Kidney tubule cell (primary cell): ENCODE measurements at regions not wholly inside any gene's neighbourhood (a gene's known extent, or its start where the extent isn't known, plus 50 kb on each side); places are given as distances from the start of the nearest gene placed in this dataset.

Experiments used
- DNase-seq: peaks from one replicate; pipeline ENCODE4 v3.0.0-alpha.2; 2018; ENCODE audit warnings: low spot score

DNA sequence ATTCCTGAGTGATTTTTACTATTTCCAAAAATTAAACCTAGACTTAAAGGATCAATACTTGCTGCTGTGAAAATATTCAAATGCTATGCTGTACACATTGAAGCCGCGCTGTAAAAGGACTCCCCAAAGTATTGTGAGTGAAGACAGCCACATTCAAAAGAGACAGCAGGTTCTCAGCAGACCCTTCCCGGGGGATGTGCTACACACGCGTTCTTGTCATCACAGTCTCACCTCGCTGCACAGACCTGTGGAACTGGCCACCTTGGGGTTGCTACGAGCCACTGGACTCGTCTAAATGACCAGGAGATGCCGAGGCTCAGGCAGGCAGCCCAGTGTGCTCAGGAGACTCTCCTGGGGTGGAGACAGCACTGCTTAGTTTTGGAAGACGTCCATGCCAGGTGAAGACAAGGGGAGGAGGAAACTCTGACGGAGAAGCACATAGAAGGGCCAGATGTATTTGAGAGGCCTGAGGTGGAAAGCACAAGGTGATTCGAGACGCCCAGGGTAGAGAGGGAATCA is 367.7 kb upstream of the SHH start:
- no peak for DNase-seq

DNA sequence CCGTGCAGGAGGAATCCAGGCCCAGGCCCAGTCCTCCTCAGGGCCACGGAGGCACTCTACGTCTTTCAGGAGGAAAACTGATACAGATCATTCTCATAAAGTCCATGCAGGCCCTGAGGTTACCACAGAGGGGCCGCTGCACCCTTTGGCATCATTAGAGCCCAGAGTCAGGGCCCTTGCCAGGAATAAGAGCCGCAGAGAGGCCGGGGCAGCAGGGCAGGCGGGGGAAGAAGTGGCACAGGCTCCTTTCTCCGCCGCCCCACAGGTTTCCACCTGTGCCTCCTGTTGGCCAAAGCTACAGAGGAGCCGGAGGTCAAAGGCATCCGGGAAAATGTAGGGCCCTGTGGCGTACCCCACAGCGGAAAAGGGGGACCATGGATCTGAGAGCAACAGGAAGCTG is 366.6 kb upstream of the SHH start:
- no peak for DNase-seq

DNA sequence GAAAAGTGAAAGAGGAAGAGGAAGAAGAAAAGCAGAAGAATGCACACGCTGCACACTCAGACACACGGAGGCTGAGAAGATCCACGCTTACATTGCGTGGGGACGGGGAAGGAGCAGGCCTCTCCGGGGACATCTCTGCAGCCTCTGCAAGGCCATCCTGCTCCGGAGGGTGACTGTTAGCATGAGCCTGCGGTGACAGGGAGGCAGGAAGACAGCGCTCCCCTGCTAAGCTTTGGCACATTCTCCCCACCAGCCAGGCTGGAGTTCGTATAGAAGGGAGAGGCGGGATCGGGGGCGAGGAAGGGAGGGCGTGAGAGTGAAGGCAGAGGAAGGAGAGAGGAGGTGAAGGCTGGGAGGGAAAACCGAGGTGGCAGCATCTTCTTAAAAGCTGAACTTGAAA is 366.0 kb upstream of the SHH start:
- no peak for DNase-seq

DNA sequence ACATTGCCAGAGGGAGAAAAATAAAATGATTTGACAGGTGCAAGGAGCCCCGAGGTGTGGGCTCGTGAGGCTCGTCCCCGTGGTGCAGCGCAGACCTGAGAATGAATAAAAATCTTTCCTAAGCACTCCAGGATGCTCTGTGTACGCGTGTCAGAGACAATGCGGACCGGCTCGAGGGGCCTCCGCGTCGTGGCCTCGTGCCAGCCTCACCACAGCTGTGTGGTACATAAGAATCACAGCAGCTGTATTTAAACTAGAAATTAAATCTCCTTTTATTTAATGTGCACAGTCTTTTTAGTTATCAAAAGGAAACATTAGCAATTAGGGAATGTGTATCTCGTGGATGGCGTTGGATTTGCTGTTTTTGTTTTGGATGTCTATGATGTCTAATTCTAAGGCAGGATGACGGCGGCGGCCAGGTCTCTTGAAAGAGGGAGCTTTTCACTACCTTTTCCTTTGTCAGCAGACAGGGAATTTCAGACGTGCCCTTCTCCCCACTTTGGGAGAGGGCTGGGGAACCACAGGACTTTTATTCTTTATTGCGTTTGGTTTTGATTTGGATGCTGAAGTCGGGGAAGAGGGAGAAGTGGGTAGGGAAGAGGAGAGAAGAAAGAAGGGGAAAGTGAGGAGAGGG is 365.3 kb upstream of the SHH start:
- no peak for DNase-seq

DNA sequence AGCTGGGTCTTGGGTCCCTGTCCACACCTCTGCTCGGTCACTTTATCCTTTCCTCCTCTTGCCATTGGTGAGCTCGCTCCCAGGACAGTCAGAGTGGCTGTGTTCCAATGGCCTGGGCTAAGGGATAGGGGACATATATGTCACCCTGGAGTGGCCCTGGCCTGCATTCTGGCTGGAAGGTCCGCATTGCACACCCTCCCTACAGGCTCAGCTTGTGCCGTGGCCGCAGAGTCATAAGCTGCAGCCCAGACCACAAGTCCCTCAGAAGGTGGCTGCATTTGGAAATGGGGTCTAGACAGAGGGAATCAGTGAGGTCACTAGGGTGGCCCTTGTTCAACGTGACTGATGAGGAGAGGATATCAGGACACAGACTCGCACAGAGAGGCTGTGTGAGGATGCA is 363.8 kb upstream of the SHH start:
- no peak for DNase-seq

DNA sequence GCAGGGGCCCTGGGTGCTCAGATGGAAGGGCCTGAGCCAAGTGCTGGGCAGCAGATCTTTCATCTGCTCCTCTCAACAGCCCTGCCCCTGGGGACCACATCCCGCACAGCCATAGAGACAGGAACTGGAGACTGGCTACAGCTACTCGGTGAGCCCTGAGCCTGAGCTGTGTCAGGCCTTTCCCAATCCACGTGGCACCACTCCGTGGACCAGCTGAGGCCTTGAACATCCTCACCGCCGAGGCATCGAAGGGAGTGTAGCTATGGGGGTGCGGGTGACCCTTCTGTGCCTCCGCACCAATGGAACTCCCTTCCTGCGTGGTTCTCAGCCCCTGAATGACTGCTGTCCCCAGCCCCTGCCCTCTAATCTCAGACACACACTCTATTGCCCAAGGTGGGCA is 362.7 kb upstream of the SHH start:
- DNase-seq = no peak

DNA sequence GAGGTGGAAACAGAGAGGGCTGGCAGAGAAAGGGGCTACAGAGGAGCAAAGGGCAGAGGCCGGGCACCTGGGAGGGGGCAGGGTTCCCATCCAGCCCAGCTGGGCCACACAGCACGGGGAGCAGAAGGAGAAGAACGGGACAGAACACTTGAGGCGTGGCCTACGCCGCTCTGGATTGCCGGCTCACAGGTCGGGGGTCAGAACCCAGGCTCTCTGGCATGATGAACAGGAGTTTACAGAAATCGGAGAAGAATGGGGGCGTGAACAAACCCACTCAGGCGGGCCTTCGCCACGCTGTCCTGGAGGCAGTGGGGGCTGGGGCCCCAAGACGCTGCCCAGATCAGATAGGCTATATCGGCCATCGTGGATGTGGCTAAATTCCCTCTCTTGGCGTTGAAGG is 362.2 kb upstream of the SHH start:
- no peak for DNase-seq

DNA sequence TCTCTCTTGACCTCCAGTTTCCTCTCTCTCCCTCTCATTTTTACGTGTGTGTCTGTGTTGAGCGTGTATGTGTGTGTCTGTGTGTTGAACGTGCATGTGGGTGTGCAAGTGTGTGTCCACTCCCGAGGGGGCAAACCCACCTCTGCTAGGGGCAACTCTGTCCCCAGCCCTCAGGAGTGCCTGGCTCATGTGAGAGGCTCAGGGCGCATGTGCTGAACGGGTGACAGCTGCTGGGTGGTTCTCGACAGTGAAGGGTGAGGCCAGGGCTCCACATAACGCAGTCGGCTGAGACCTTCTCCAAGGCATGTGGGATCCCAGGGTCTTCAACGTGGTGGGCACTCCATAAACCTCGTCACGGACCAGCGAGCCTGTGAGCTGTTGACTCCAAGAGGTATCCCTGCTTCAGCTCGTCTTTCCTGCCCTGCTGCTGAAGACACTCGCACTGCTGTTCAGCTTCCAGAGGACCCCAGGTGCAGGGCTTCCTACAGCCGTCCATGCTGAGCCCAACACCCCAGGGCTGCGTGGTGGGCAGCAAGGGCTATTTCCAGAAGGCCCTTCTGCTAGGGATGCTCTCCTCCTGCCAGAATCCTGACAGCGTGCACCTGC is 361.6 kb upstream of the SHH start:
- no peak for DNase-seq

DNA sequence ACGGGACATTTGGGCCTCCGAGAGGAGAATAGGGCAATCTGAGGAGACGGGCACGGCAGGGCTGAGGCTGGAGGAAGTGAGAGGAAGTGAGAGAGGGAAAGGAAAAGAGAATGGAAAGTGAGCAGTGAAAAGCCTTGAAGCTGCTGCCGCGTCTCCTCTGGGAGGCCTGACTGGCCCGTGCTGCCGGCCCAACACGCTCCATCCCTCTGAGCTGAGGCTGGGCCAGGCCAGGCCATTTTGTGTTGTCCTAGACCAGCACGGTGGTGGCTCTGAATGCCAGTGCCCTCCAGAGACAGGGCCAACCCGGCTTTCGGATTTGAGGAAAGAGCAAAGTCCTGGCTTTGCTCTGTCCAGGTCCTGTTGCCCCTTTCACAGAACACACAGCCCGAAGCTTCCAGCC is 361.1 kb upstream of the SHH start:
- DNase-seq = no peak

DNA sequence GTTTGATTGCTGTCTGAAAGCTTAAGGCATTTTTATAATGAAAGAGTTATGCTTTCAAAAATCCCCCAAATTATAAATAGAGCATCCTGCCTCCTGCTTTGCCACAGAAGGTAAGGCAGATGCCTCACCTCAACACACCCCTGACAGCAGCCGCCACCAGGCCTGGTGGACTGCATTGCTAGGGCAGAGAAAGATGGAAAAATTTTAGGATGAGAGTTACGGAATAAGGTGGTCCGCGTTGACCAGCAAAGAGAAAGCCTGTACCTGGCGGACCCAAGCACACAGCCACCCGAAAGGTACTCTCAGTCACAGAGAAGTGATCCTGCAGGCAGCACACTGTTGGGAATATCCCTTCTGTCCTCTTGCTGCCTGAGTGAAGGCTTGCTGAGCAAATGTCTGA is 360.4 kb upstream of the SHH start:
- DNase-seq = no peak

DNA sequence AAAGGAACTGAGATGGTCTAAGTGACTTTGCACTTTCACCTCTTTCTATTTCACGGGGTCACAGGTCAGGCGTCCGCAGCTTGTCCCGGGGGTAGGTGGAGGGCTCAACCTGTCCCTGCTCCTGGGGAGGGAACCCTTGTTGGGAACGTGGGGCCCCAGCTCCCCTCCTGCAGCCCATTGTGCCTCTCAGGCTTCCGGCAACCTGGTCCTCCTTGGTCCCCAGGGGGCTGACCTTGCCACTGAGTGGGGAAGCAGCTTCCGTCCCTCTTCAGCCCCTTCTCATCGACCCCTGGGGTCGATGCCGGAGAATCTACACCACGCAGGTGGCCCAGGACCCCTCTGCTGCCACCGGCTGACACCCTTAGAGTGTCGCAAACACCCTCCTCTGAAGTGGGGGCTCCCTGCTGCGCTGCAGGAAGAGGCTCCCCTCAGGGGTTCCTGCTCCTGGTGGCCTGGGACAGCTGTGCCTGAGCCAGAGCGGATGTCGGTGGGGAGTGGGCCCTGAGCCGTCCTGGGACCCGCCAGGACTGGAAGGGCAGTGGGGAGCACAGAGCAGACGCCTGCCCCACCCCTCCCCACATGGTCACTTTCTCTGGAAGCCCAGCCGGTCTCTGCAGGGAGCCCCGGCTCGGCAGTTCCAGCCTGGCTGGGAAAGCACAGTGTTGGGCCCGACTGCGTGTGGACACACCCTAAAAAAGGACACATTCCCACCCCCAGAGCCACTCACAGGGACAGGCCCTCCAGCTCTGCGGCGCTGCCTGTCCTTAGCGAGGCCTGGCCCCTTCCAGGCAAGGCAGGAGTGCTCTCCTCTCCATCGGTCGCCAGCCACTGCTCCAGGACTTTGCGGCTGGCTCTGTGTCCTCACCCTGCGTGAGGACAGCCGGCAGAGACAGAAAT is 357.5 kb upstream of the SHH start:
- DNase-seq = no peak

DNA sequence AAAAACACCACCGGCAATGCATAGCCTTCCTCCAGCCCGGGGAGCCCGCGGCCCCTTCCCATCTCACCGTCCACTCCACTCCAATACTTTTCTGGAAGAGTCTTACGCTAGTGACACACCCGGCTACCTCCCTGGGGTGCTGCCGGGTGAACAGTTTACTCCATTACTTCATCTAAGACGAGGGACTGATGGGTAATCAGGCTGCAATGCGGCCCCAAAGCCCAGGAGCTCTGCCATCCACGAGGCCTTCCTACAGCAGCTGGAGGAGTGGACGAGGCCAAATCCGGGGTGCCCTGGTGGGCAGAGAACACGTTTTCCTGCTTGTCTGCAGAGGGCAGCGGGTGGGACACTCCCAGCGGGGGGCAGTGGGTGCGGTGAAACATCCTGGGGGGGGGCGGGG is 356.2 kb upstream of the SHH start:
- DNase-seq = no peak

DNA sequence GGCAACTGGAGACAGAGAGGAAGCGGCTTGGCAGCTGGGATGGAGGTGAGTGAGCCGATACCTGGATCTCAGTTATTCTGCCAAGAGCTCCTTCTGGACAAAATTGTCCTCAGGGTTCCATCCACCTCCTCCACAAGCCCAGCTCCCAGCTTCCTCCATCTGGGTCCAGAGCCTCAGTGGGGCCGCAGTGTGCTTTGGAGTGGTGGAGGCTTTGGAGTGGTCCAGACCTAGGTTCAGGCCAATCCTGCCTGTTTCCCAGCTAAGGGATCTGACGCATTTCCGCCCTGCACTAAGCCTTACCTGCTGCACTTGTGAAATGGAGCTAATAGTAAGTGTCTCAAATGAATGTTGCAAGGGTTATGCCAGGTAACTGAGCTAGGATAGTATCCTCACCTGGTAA is 355.7 kb upstream of the SHH start:
- DNase-seq = no peak

DNA sequence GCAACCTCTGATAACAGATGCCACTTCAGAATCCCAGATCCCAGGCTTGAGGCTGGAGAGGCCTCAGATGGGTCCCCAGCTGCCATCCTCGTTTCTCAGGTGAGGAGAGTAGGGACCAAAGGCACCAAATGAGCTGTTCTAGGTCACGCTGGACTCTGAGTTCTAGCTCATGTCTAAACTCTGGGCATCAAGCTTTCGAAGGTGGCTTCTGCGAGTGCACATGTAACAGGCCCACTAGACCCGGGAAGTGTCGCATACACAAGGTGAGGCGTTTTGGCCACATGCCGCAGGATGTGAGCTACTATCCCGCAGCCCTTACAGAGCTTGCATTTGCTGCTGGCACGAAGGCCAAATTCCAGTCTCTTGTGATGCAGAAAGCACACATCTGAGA is 355.1 kb upstream of the SHH start:
- DNase-seq = no peak

DNA sequence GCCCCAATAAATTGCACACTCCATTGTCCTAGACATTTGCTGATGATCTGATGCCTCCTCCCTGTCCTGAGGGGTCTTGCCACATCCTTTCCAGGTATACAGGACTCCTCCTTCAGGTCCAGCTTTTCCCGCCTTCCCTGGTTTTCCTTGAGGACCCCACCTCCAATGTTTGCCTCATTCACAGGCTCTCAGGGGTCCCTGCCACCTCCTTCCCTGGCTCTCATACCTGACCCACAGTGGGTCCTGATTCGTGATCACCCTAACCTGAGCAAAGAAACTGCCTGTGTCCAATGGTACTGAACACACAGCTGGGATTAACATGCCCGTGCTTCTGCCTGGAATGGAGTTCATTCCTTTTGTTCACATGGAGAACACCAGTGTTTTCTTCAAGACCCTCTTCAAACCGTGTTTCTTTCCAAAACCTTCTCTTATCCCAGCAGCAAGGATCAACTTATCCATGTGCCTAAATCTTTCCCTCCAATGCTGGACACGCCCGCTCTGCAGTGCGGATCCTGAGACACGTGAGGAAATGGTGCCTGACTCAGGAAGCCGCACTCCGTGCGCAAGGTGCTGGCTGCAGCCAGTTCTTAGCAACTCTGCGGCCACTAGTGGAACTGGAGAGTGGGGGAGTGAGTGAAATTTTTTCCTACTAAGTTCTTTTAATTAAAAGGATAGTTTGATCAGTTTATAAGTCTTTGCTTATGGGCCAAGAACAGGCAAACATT is 354.6 kb upstream of the SHH start:
- DNase-seq = no peak

DNA sequence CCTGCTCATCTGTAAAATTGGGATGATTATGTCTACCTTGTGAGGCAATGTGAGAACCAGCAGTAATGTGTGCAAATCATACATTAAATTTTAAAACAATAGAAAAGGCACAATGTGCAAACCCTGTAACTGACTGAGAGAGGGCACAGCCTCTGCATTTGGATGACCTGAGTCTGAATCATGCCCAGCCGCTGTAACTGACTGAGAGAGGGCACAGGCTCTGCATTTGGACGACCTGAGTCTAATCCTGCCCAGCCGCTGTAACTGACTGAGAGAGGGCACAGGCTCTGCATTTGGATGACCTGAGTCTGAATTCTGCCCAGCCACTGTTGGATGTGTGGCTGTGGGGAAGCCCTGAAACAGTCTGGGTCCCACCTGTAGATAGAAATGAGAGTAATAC is 351.5 kb upstream of the SHH start:
- no peak for DNase-seq

DNA sequence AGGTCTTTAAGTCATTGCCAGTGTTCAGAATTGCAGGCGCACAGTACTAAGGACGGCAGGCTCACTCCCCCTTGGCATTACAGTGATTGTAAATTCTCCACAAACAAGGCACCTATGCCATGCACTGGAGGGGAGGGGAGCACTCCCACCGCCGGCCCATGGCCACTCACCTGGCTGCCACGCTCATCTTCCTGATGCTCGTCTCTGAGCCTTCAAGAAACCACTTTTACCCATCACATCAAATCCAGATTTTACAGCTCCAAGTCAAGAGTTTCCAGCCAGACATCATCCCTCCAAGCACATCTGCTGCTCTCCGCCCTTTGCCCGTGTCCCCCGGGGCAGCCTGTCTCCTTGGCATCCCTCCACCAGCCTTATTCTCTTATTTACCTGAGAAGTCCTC is 350.2 kb upstream of the SHH start:
- DNase-seq = no peak

DNA sequence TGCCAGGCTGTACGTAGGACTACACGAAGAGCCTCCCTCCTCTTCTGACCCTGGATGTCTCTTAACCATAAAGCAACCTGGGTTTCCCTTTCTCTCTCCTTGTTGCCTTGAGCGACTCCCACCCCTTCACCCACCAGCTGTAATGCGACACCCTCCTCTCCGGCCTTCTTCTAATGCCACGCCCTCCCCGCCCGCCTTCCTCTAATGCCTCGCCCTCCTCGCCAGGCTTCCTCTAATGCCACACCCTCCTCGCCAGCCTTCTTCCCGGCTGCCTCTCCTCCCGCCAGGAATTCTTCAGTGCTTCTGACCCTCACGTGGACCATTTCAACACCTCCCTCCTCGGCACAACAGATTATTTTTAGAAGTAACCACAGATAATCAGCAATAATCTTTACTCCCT is 348.5 kb upstream of the SHH start:
- no peak for DNase-seq

DNA sequence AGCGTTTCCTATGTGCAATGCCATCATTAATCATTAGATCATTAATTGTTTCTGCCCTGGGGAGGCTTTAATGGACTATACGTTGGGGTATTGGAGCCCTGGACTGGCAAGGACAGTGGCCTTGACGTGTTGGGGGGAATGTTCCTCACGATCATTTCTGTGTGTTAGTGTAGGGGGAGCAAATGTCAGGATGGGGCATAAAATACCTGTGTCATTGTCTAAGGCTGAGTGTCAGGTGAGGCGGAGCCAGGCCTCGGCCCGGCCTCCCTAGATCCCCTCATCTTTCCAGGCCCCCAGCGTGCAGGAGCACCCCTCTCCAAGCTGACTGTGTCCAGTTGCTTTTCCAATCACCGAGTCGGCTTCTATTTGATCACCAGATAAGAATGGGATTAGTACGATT is 346.4 kb upstream of the SHH start:
- DNase-seq = no peak

DNA sequence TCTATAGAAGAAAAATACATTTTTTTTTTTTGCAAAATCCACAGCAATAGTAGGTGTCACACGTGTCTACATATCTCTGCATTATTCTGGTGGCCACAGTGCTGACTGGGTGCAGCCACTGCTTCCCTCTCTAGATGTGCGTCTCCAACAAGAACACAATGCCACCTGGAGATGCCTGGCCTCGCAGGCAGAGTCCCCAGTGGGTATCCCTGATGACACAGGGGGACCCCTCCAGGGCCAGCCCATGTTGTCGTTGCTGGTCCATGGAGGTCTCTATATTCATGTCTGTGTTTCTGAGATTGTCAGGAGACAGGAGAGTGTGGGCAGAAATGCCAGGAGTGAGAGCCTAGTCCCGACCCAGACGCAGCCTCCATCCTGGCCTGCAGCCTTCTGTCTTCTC is 345.9 kb upstream of the SHH start:
- no peak for DNase-seq

DNA sequence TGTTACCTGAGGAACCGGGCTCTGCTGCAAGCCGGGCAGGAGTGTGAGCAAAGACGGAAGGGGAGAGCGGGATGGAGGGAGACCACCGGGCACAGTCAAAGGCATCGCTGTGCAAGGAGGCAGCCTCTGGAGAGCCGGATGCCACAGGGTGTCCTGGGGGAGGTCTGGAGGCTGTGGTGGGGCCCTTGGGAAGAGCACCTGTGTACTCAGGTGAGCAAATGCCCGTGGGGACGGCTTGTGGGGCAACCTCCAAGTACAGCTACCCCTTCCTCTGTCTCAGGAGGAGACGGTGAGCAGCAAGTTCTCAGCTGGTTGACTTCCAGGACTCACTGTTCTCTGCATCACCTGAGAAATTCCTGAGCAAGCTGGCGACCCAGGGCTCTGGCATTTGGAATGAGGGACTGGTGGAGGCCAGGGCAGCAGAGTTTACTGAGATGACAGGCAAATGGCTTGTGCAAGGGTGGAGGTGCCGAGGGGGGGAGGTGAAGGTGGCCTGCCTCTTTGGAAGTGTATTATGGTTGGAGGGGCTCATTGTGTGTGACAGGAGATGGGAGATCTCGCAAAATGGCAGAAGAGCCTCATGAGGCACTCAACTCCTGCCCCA is 345.2 kb upstream of the SHH start:
- no peak for DNase-seq

DNA sequence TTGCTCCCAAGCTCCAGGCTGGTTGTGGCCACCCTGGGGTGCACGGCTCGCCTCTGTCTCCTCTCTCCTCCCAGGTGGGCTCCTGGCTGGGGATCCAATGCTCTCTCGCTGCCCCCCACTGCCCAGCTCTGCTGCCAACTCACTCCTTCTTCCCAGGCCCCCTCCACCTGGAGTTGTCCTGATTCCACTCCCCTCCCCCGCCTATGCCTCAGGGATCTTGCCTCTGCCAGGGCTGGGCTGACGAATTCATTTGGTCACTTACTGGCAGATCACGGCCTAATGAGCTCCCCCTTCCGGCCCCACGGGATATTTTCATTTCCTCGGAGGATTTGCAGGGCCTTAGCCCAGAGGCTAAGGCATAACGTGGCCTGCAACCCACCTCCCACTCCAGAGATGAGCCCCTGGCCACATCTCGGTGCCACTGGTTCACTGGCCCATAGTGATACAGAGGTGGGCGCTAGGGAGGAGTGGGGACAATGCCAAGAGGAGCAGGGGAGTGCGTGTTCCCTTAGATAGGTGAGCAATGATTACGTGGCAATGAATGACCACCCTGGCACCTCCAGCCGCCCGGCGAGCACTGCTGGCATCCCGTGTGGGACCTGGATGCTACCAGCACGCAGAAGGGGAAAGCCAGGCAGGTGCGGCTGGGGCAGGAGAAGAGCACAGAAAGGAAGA is 344.6 kb upstream of the SHH start:
- DNase-seq = peak; percentile 69
